HepG2 (cell line): ENCODE measurements at regions not wholly inside any gene's neighbourhood (a gene's known extent, or its start where the extent isn't known, plus 50 kb on each side); places are given as distances from the start of the nearest gene placed in this dataset.

ENCODE experiments used
- ATAC-seq: fragments of 200-7000 bp; cut with Tn5 transposase; 3 replicates; pipeline ENCODE4 v1.9.1; 2020; ENCODE audit warnings: mild to moderate bottlenecking, moderate library complexity
- BruUV-seq: library from RNA; stranded (reverse); fragments of 400-500 nt; replicated peaks from 2 replicates; lab custom pipeline; 2021; lab: Mats Ljungman, UMichigan
- CTCF ChIA-PET: fragments of 300-600 bp; formaldehyde crosslinking; extraction: SDS; loops from one replicate; lab custom pipeline; 2021; ENCODE audit warnings: low total read pairs, inconsistent platforms, low intra/inter-chr PET ratio; lab: Yijun Ruan, JAX
- POLR2A ChIA-PET: fragments of 350-600 bp; sonication (Branson Sonifier 250); formaldehyde crosslinking; loops from one replicate; lab custom pipeline; 2020; ENCODE audit warnings: antibody characterized with exemption, inconsistent platforms; lab: Yijun Ruan, JAX
- DNase-seq: peaks from one replicate; pipeline ENCODE4 v3.0.0-alpha.2; 2015; ENCODE audit warnings: low spot score
- FAIRE-seq: peaks from 3 replicates; lab custom pipeline; 2011; peaks lifted over from hg19 to GRCh38; lab: Jason Lieb, UNC
- H2AFZ ChIP-seq: one replicate; pipeline ENCODE4 v1.6.1; 2011; ENCODE audit warnings: low read length, inconsistent platforms
- H3K27ac ChIP-seq: fragments of 300-600 bp; 3 replicates; pipeline ENCODE4 v1.8.0; 2011; ENCODE audit warnings: mixed run types, mild to moderate bottlenecking, mixed read lengths, low read length, inconsistent platforms; ENCODE audit not compliant: insufficient read depth; ENCODE audit errors: extremely low read length
- H3K27me3 ChIP-seq, 2 experiments: fragments of 200-600 bp in 1 of 2; 2 replicates in 1 of 2; 3 replicates in 1 of 2; pipeline versions ENCODE4 v1.6.0 to v1.8.0; 2011; ENCODE audit warnings: low read length in 2 of 2, mild to moderate bottlenecking in 2 of 2, moderate library complexity in 2 of 2, inconsistent platforms in 1 of 2; ENCODE audit not compliant: insufficient read depth in 2 of 2, control insufficient read depth in 1 of 2
- H3K36me3 ChIP-seq, 2 experiments: fragments of 200-600 bp in 1 of 2; replicated peaks in 1 of 2; 2 replicates in 1 of 2; 3 replicates in 1 of 2; pipeline versions ENCODE4 v1.5.1 to v1.8.0; 2011; ENCODE audit warnings: low read length in 2 of 2, inconsistent platforms in 1 of 2; ENCODE audit not compliant: insufficient read depth in 2 of 2, control insufficient read depth in 1 of 2
- H3K4me1 ChIP-seq: 2 replicates; pipeline ENCODE4 v1.5.1; 2012; ENCODE audit warnings: low read length, inconsistent platforms; ENCODE audit not compliant: insufficient read depth
- H3K4me2 ChIP-seq: 2 replicates; pipeline ENCODE4 v1.6.0; 2011; ENCODE audit warnings: low read depth, low read length, inconsistent platforms
- H3K4me3 ChIP-seq, 3 experiments: fragments of 200-600 bp in 1 of 3; sonication (generic), shearing (Covaris generic) in 1 of 3; replicated peaks in 1 of 3; 2 replicates each; pipeline ENCODE4 v1.5.1; 2011 to 2016; ENCODE audit warnings: low read length in 3 of 3, inconsistent platforms in 2 of 3, low read depth in 2 of 3, mild to moderate bottlenecking in 2 of 3, control low read depth in 1 of 3, mixed read lengths in 1 of 3; ENCODE audit not compliant: insufficient read depth in 1 of 3
- H3K79me2 ChIP-seq: one replicate; pipeline ENCODE4 v1.6.1; 2011; ENCODE audit warnings: low read length, inconsistent platforms; ENCODE audit not compliant: insufficient read depth
- H3K9ac ChIP-seq: 2 replicates; pipeline ENCODE4 v1.6.0; 2011; ENCODE audit warnings: mild to moderate bottlenecking, low read depth, low read length, inconsistent platforms; ENCODE audit not compliant: insufficient read depth
- H3K9me3 ChIP-seq: 2 replicates; pipeline ENCODE4 v1.5.1; 2012; ENCODE audit warnings: mild to moderate bottlenecking, low read length
- H4K20me1 ChIP-seq: 2 replicates; pipeline ENCODE4 v1.6.0; 2011; ENCODE audit warnings: inconsistent platforms, mild to moderate bottlenecking, low read length, moderate library complexity; ENCODE audit not compliant: insufficient read depth
- CENPX ChIP-seq: sonication (generic); formaldehyde crosslinking; IDR thresholded peaks from 2 replicates; pipeline ENCODE4 v1.9.0; 2021; ENCODE audit warnings: mild to moderate bottlenecking, missing genetic modification reagents, moderate library complexity
- DMTF1 ChIP-seq: sonication (generic); formaldehyde crosslinking; IDR thresholded peaks from 2 replicates; pipeline ENCODE4 v1.4.0; 2020; ENCODE audit warnings: mild to moderate bottlenecking, missing genetic modification reagents
- GTF3A ChIP-seq: sonication (generic); formaldehyde crosslinking; conservative IDR thresholded peaks from 2 replicates; pipeline ENCODE4 v1.4.0; 2020; ENCODE audit warnings: mild to moderate bottlenecking, missing genetic modification reagents
- HES4 ChIP-seq: sonication (generic); formaldehyde crosslinking; IDR thresholded peaks from 2 replicates; pipeline ENCODE4 v1.9.0; 2021; ENCODE audit warnings: mild to moderate bottlenecking, missing genetic modification reagents, borderline replicate concordance
- HOMEZ ChIP-seq: IDR thresholded peaks from 2 replicates; pipeline ENCODE4 v1.6.1; 2016; ENCODE audit warnings: low read depth
- IRF1 ChIP-seq: sonication (generic); formaldehyde crosslinking; IDR thresholded peaks from 2 replicates; pipeline ENCODE4 v1.4.0; 2020; ENCODE audit warnings: low read depth, mild to moderate bottlenecking, missing genetic modification reagents
- KMT2A ChIP-seq: sonication (generic); formaldehyde crosslinking; IDR thresholded peaks from 2 replicates; pipeline ENCODE4 v1.4.0; 2020; ENCODE audit warnings: missing genetic modification reagents
- PHF5A ChIP-seq: IDR thresholded peaks from one replicate; pipeline ENCODE4 v1.6.1; 2018; ENCODE audit warnings: low read depth, missing genetic modification reagents; ENCODE audit not compliant: unreplicated experiment
- ZNF12 ChIP-seq: sonication (generic); formaldehyde crosslinking; IDR thresholded peaks from 2 replicates; pipeline ENCODE4 v1.5.0; 2020; ENCODE audit warnings: missing genetic modification reagents
- ZNF17 ChIP-seq: sonication (generic); formaldehyde crosslinking; IDR thresholded peaks from 2 replicates; pipeline ENCODE4 v1.5.0; 2020; ENCODE audit warnings: mild to moderate bottlenecking, missing genetic modification reagents
- ZNF691 ChIP-seq: sonication (generic); formaldehyde crosslinking; IDR thresholded peaks from 2 replicates; pipeline ENCODE4 v1.4.0; 2020; ENCODE audit warnings: missing genetic modification reagents, low read depth, mild to moderate bottlenecking, borderline replicate concordance
- WGBS: methylation state at CpG from one replicate; pipeline ENCODE4 v1.1.6; 2017; ENCODE audit warnings: low lambda C conversion rate; 5-methylcytosine and 5-hydroxymethylcytosine counted together
- in situ Hi-C: cut with HindIII; loops from 2 replicates; pipeline ENCODE4 v1.10.0; 2017; ENCODE audit warnings: low pct_unique_long_range_greater_than_20kb; ENCODE audit not compliant: extremely low pct_ligation_motif_present
- intact Hi-C: fragments of 100-400 bp; cut with micrococcal nuclease; formaldehyde crosslinking; loops from one replicate; pipeline ENCODE4 v1.10.0; 2022; ENCODE audit not compliant: unreplicated experiment

GRCh38 chr16:10242097-10242496 is 59.9 kb upstream of the GRIN2A start (continued):
- TF ChIP-seq ZNF691 (CRISPR knock-in tag) (no peak), IRF1 (CRISPR knock-in tag) (no peak), HOMEZ (no peak)

GRCh38 chr16:10242916-10243315 is 60.7 kb upstream of the GRIN2A start:
- Histone ChIP-seq H3K9ac (no peak overlapping the region), H3K4me1 (no peaks in the 10 kb centered on the region), H3K9me3 (no peaks in the 10 kb centered on the region), H3K4me3 (no peak overlapping the region), H3K4me2 (no peak overlapping the region), H3K27ac (no peak overlapping the region), H3K27me3 (peaks cover 6 to 38% of the 10 kb centered on the region in 2 experiments; a peak in 3 of 5 replicates), H2AFZ (no peak overlapping the region), H3K79me2 (no peaks in the 10 kb centered on the region), H3K36me3 (no peaks in the 10 kb centered on the region), H4K20me1 (no peaks in the 10 kb centered on the region)
- intact Hi-C loops (no loop called here), in situ Hi-C loops (no loop called here)
- CTCF ChIA-PET: no interaction called here
- WGBS: 74% methylated on average over 6 of the region's 6 CpGs
- DNase-seq (no peak), FAIRE-seq (no peak), ATAC-seq (no peak)
- BruUV-seq: no TSS peak
- POLR2A ChIA-PET: no interaction called here
- no peak for TF ChIP-seq KMT2A (CRISPR knock-in tag)
- TF ChIP-seq GTF3A (CRISPR knock-in tag): no peak
- TF ChIP-seq ZNF12: no peak
- TF ChIP-seq ZNF17 (CRISPR knock-in tag): no peak
- no peak for TF ChIP-seq PHF5A (CRISPR knock-in tag)
- no peak for TF ChIP-seq CENPX (CRISPR knock-in tag)
- no peak for TF ChIP-seq HES4
- TF ChIP-seq DMTF1 (CRISPR knock-in tag): no peak
